HEK293 (cell line): ENCODE measurements at regions not wholly inside any gene's neighbourhood (a gene's known extent, or its start where the extent isn't known, plus 50 kb on each side); places are given as distances from the start of the nearest gene placed in this dataset.

ENCODE experiments used
- CTCF ChIA-PET: fragments of 350-600 bp; formaldehyde crosslinking; extraction: SDS; loops from one replicate; lab custom pipeline; 2021; ENCODE audit warnings: antibody characterized with exemption; lab: Yijun Ruan, JAX
- POLR2A ChIA-PET: fragments of 300-600 bp; formaldehyde crosslinking; extraction: SDS; loops from one replicate; lab custom pipeline; 2020; ENCODE audit warnings: antibody characterized with exemption, inconsistent platforms; lab: Yijun Ruan, JAX
- H3K27ac ChIP-seq: fragments of 200-500 bp; sonication (Bioruptor generic); 2 replicates; pipeline ENCODE4 v1.5.1; 2014; ENCODE audit warnings: low read depth, low read length, control low read depth, inconsistent platforms; ENCODE audit errors: extremely low read depth
- H3K36me3 ChIP-seq, 2 experiments: fragments of 200-500 bp in 1 of 2; sonication (Bioruptor generic) in 1 of 2; 1 replicate in 1 of 2; 2 replicates in 1 of 2; pipeline ENCODE4 v1.5.1; 2014 to 2017; ENCODE audit warnings: inconsistent platforms in 2 of 2, low read length in 2 of 2; ENCODE audit not compliant: control insufficient read depth in 2 of 2, insufficient read depth in 1 of 2
- H3K4me1 ChIP-seq: fragments of 200-500 bp; sonication (Bioruptor generic); 2 replicates; pipeline ENCODE4 v1.5.1; 2014; ENCODE audit warnings: mild to moderate bottlenecking, low read length, inconsistent platforms; ENCODE audit not compliant: control insufficient read depth, insufficient read depth
- H3K4me3 ChIP-seq: 2 replicates; pipeline ENCODE4 v1.5.1; 2011; ENCODE audit warnings: low read depth, mild to moderate bottlenecking, control low read depth, low read length, moderate library complexity
- H3K9me3 ChIP-seq: fragments of 200-500 bp; sonication (Bioruptor generic); 2 replicates; pipeline ENCODE4 v1.5.1; 2014; ENCODE audit warnings: low read depth, low read length, inconsistent platforms; ENCODE audit not compliant: control insufficient read depth, insufficient read depth
- SCRT2 ChIP-seq: fragments of 450-650 bp; formaldehyde crosslinking; IDR thresholded peaks from 2 replicates; pipeline ENCODE4 v1.5.1; 2016; ENCODE audit warnings: missing biosample characterization, missing genetic modification characterization
- SP7 ChIP-seq: fragments of 450-650 bp; formaldehyde crosslinking; IDR thresholded peaks from 2 replicates; pipeline ENCODE4 v1.5.1; 2016; ENCODE audit warnings: missing biosample characterization, missing genetic modification characterization
- ZNF16 ChIP-seq: fragments of 450-650 bp; formaldehyde crosslinking; IDR thresholded peaks from 2 replicates; pipeline ENCODE4 v1.5.1; 2016; ENCODE audit warnings: low read depth, missing biosample characterization, missing genetic modification characterization
- ZNF169 ChIP-seq: fragments of 450-650 bp; formaldehyde crosslinking; IDR thresholded peaks from 2 replicates; pipeline ENCODE4 v1.5.1; 2016; ENCODE audit warnings: missing biosample characterization, missing genetic modification characterization
- ZNF248 ChIP-seq: fragments of 450-650 bp; formaldehyde crosslinking; IDR thresholded peaks from 2 replicates; pipeline ENCODE4 v1.5.1; 2017; ENCODE audit warnings: missing biosample characterization, missing genetic modification characterization
- ZNF302 ChIP-seq: fragments of 450-650 bp; formaldehyde crosslinking; IDR thresholded peaks from 2 replicates; pipeline ENCODE4 v1.5.1; 2016; ENCODE audit warnings: missing biosample characterization, missing genetic modification characterization, low read depth
- ZNF530 ChIP-seq: fragments of 450-650 bp; formaldehyde crosslinking; IDR thresholded peaks from 2 replicates; pipeline ENCODE4 v1.5.1; 2016; ENCODE audit warnings: low read depth, missing biosample characterization, missing genetic modification characterization
- ZNF549 ChIP-seq: fragments of 450-650 bp; IDR thresholded peaks from 2 replicates; pipeline ENCODE4 v1.5.1; 2018; ENCODE audit warnings: missing biosample characterization, missing genetic modification characterization, mild to moderate bottlenecking, inconsistent platforms, moderate library complexity
- ZNF626 ChIP-seq: fragments of 450-650 bp; sonication (Bioruptor Pico); formaldehyde crosslinking; IDR thresholded peaks from 2 replicates; pipeline ENCODE4 v1.5.1; 2018; ENCODE audit warnings: missing biosample characterization, missing genetic modification characterization, inconsistent platforms
- ZNF76 ChIP-seq: fragments of 450-650 bp; formaldehyde crosslinking; IDR thresholded peaks from 2 replicates; pipeline ENCODE4; 2016; ENCODE audit warnings: low read depth, missing biosample characterization, missing genetic modification characterization, borderline replicate concordance
- ZNF785 ChIP-seq: fragments of 450-650 bp; formaldehyde crosslinking; IDR thresholded peaks from 2 replicates; pipeline ENCODE4 v1.5.1; 2016; ENCODE audit warnings: missing biosample characterization, missing genetic modification characterization
- TF ChIP-seq, protein P1 (sequence below): fragments of 450-650 bp; formaldehyde crosslinking; IDR thresholded peaks from 2 replicates; pipeline ENCODE4 v1.5.1; 2016; ENCODE audit warnings: missing biosample characterization, missing genetic modification characterization
- TF ChIP-seq, protein P2 (sequence below): fragments of 450-650 bp; formaldehyde crosslinking; conservative IDR thresholded peaks from 2 replicates; pipeline ENCODE4 v1.5.1; 2016; ENCODE audit warnings: low read depth, missing biosample characterization, missing genetic modification characterization
- TF ChIP-seq, protein P3 (sequence below): fragments of 450-650 bp; IDR thresholded peaks from 2 replicates; pipeline ENCODE4 v1.5.1; 2018; ENCODE audit warnings: missing biosample characterization, mild to moderate bottlenecking, missing genetic modification characterization
- TF ChIP-seq, protein P4 (sequence below): fragments of 450-650 bp; formaldehyde crosslinking; IDR thresholded peaks from 2 replicates; pipeline ENCODE4 v1.5.1; 2016; ENCODE audit warnings: missing biosample characterization, missing genetic modification characterization
- TF ChIP-seq, protein P5 (sequence below): fragments of 450-650 bp; formaldehyde crosslinking; IDR thresholded peaks from 2 replicates; pipeline ENCODE4 v1.5.1; 2016; ENCODE audit warnings: missing biosample characterization, missing genetic modification characterization
- TF ChIP-seq, protein P6 (sequence below): fragments of 450-650 bp; formaldehyde crosslinking; IDR thresholded peaks from 2 replicates; pipeline ENCODE4 v1.5.1; 2017; ENCODE audit warnings: missing biosample characterization, missing genetic modification characterization

DNA sequence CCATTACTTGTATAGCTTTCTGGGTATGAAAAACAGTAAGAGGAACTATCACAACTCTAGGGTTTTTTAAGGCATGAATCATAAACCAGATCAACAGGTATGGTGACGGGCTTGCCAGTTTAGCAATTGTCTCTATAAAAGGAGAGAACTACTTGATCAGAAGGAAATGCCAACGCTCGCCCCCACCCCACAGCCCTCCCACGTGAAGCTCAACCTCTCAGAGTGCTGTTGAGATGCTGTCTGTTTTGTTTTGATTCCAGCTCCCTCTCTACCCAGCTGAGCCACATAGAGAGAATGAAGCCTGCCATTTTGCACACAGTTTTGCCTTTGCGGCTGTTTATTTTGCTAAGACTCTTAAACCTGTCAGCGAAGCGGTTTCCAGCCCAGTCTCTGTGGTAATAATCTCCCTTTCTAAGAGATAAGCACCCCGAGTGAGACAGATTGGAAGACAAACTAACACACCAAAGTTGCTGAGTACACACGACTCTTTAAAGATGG, 257.9 kb upstream of the ANKRD55 start (continued):
- TF ChIP-seq ZNF549 = no peak
- TF ChIP-seq ZNF248 (tag by site-specific recombination) = no peak
- peak; percentile 94 for TF ChIP-seq SCRT2 (tag by site-specific recombination)
- TF ChIP-seq, protein P1, sequence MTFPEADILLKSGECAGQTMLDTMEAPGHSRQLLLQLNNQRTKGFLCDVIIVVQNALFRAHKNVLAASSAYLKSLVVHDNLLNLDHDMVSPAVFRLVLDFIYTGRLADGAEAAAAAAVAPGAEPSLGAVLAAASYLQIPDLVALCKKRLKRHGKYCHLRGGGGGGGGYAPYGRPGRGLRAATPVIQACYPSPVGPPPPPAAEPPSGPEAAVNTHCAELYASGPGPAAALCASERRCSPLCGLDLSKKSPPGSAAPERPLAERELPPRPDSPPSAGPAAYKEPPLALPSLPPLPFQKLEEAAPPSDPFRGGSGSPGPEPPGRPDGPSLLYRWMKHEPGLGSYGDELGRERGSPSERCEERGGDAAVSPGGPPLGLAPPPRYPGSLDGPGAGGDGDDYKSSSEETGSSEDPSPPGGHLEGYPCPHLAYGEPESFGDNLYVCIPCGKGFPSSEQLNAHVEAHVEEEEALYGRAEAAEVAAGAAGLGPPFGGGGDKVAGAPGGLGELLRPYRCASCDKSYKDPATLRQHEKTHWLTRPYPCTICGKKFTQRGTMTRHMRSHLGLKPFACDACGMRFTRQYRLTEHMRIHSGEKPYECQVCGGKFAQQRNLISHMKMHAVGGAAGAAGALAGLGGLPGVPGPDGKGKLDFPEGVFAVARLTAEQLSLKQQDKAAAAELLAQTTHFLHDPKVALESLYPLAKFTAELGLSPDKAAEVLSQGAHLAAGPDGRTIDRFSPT = no peak
- TF ChIP-seq SP7 (tag by site-specific recombination) = no peak
- no peak for TF ChIP-seq ZNF76
- TF ChIP-seq ZNF785 (tag by site-specific recombination) = no peak
- TF ChIP-seq ZNF16 (tag by site-specific recombination) = no peak
- TF ChIP-seq ZNF169 = no peak
- TF ChIP-seq, protein P2, sequence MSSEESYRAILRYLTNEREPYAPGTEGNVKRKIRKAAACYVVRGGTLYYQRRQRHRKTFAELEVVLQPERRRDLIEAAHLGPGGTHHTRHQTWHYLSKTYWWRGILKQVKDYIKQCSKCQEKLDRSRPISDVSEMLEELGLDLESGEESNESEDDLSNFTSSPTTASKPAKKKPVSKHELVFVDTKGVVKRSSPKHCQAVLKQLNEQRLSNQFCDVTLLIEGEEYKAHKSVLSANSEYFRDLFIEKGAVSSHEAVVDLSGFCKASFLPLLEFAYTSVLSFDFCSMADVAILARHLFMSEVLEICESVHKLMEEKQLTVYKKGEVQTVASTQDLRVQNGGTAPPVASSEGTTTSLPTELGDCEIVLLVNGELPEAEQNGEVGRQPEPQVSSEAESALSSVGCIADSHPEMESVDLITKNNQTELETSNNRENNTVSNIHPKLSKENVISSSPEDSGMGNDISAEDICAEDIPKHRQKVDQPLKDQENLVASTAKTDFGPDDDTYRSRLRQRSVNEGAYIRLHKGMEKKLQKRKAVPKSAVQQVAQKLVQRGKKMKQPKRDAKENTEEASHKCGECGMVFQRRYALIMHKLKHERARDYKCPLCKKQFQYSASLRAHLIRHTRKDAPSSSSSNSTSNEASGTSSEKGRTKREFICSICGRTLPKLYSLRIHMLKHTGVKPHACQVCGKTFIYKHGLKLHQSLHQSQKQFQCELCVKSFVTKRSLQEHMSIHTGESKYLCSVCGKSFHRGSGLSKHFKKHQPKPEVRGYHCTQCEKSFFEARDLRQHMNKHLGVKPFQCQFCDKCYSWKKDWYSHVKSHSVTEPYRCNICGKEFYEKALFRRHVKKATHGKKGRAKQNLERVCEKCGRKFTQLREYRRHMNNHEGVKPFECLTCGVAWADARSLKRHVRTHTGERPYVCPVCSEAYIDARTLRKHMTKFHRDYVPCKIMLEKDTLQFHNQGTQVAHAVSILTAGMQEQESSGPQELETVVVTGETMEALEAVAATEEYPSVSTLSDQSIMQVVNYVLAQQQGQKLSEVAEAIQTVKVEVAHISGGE (tag by site-specific recombination) = no peak
- TF ChIP-seq, protein P3, sequence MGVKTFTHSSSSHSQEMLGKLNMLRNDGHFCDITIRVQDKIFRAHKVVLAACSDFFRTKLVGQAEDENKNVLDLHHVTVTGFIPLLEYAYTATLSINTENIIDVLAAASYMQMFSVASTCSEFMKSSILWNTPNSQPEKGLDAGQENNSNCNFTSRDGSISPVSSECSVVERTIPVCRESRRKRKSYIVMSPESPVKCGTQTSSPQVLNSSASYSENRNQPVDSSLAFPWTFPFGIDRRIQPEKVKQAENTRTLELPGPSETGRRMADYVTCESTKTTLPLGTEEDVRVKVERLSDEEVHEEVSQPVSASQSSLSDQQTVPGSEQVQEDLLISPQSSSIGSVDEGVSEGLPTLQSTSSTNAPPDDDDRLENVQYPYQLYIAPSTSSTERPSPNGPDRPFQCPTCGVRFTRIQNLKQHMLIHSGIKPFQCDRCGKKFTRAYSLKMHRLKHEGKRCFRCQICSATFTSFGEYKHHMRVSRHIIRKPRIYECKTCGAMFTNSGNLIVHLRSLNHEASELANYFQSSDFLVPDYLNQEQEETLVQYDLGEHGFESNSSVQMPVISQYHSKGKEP (tag by site-specific recombination) = 0 out of 2 replicates have a peak, but pooled peaks have one; percentile 18
- TF ChIP-seq, protein P4, sequence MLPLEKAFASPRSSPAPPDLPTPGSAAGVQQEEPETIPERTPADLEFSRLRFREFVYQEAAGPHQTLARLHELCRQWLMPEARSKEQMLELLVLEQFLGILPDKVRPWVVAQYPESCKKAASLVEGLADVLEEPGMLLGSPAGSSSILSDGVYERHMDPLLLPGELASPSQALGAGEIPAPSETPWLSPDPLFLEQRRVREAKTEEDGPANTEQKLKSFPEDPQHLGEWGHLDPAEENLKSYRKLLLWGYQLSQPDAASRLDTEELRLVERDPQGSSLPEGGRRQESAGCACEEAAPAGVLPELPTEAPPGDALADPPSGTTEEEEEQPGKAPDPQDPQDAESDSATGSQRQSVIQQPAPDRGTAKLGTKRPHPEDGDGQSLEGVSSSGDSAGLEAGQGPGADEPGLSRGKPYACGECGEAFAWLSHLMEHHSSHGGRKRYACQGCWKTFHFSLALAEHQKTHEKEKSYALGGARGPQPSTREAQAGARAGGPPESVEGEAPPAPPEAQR (tag by site-specific recombination) = no peak
- TF ChIP-seq, protein P5, sequence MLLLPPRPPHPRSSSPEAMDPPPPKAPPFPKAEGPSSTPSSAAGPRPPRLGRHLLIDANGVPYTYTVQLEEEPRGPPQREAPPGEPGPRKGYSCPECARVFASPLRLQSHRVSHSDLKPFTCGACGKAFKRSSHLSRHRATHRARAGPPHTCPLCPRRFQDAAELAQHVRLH (tag by site-specific recombination) = peak; percentile 72; the same call in 1 of the 2 replicates
- TF ChIP-seq, protein P6, sequence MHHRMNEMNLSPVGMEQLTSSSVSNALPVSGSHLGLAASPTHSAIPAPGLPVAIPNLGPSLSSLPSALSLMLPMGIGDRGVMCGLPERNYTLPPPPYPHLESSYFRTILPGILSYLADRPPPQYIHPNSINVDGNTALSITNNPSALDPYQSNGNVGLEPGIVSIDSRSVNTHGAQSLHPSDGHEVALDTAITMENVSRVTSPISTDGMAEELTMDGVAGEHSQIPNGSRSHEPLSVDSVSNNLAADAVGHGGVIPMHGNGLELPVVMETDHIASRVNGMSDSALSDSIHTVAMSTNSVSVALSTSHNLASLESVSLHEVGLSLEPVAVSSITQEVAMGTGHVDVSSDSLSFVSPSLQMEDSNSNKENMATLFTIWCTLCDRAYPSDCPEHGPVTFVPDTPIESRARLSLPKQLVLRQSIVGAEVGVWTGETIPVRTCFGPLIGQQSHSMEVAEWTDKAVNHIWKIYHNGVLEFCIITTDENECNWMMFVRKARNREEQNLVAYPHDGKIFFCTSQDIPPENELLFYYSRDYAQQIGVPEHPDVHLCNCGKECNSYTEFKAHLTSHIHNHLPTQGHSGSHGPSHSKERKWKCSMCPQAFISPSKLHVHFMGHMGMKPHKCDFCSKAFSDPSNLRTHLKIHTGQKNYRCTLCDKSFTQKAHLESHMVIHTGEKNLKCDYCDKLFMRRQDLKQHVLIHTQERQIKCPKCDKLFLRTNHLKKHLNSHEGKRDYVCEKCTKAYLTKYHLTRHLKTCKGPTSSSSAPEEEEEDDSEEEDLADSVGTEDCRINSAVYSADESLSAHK (tag by site-specific recombination) = peak; percentile 68; the same call in 1 of the 2 replicates

DNA sequence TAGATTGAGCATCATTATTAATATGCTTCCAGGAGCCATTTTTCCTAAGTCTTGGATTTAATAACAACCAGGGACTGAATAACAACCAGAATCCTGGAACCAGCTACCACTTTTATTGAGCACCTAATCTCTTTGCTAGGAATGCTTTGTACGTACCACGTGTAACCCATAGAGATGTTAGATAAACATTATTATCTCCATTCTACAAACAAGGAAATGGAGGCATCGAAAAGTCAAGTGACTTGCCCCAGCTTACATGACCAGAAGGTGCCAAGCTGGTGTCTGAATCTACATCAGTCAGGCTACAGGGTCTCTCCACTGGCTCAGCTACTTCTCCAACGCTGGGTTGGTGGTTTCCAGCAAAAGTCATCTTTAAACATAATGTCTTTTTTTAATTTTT, 256.1 kb upstream of the ANKRD55 start:
- TF ChIP-seq ZNF302 (tag by site-specific recombination) = no peak
- TF ChIP-seq ZNF530 = no peak
- TF ChIP-seq ZNF626 (tag by site-specific recombination) = no peak
- TF ChIP-seq, protein P5 (tag by site-specific recombination) = no peak
- ChIA-PET CTCF (interaction anchor here (0.7 kb wide), 1 partner anchor 411 kb away, joined by 3 read pairs; no protein-coding TSS in a partner anchor), POLR2A (no interaction called here)
- Histone ChIP-seq H3K4me3 (no peak overlapping the region), H3K9me3 (no peaks in the 10 kb centered on the region), H3K27ac (no peak overlapping the region), H3K36me3 (no peaks in the 10 kb centered on the region), H3K4me1 (peaks cover 9% of the 10 kb centered on the region)
